ENCODE measurements at regions not wholly inside any gene's neighbourhood (a gene's known extent, or its start where the extent isn't known, plus 50 kb on each side); places are given as distances from the start of the nearest gene placed in this dataset.

- Histone ChIP-seq H3K27ac (ENCODE audit: low read depth, low read length) (no peak overlapping the region), H3K9me3 (ENCODE audit: control insufficient read depth, low read length) (no peaks in the 10 kb centered on the region)
- TF ChIP-seq CTCF (conservative IDR thresholded peaks at IDR 0.05) = no peak
Measured at GRCh38 chr13:44237276-44237767, 136.3 kb upstream of the SERP2 start.

GRCh38 chr13:44237881-44238421 is 135.7 kb upstream of the SERP2 start:
- Histone ChIP-seq H3K36me3 (ENCODE audit: control insufficient read depth, insufficient read depth, low read length) (no peaks in the 10 kb centered on the region), H3K4me1 (ENCODE audit: control insufficient read depth, insufficient read depth, low read length) (no peaks in the 10 kb centered on the region), H3K9me3 (ENCODE audit: control insufficient read depth, low read length) (no peaks in the 10 kb centered on the region), H3K27me3 (ENCODE audit: control insufficient read depth, insufficient read depth, low read length, poor library complexity, severe bottlenecking) (peaks cover 89% of the 10 kb centered on the region), H3K4me3 (ENCODE audit: low read length) (no peak overlapping the region), H3K27ac (ENCODE audit: low read depth, low read length) (no peak overlapping the region), H3K9ac (ENCODE audit: extremely low read depth, low read length, poor library complexity, severe bottlenecking) (no peak overlapping the region)
- Mint-ChIP-seq H3K9me3 (no peaks in the 10 kb centered on the region), H3K27me3 (ENCODE audit: insufficient read depth) (peaks cover 89% of the 10 kb centered on the region), H3K4me1 (peaks cover 1% of the 10 kb centered on the region), H3K4me3 (no peak overlapping the region), H3K27ac (no peak overlapping the region), H3K36me3 (ENCODE audit: low read depth) (no peaks in the 10 kb centered on the region)
- TF ChIP-seq CTCF (conservative IDR thresholded peaks at IDR 0.05) = no peak
- no peak for DNase-seq
- WGBS, 2 experiments (ENCODE audit: insufficient coverage in 1 of 2, insufficient read length in 1 of 2) = 87 to 95% methylated on average over 3 to 4 of the region's 4 CpGs

More at GRCh38 chr13:44237276-44237767, 136.3 kb upstream of the SERP2 start:
- Histone ChIP-seq H3K36me3 (ENCODE audit: control insufficient read depth, insufficient read depth, low read length) (no peaks in the 10 kb centered on the region), H3K27me3 (ENCODE audit: control insufficient read depth, insufficient read depth, low read length, poor library complexity, severe bottlenecking) (peaks cover 83% of the 10 kb centered on the region), H3K9ac (ENCODE audit: extremely low read depth, low read length, poor library complexity, severe bottlenecking) (no peak overlapping the region), H3K4me1 (ENCODE audit: control insufficient read depth, insufficient read depth, low read length) (no peaks in the 10 kb centered on the region), H3K4me3 (ENCODE audit: low read length) (no peak overlapping the region)
- no peaks in the 10 kb centered on the region for H3K36me3 Mint-ChIP-seq (ENCODE audit: low read depth)
- peaks cover 85% of the 10 kb centered on the region for H3K27me3 Mint-ChIP-seq (ENCODE audit: insufficient read depth)
- peaks cover 3% of the 10 kb centered on the region for H3K4me1 Mint-ChIP-seq
- DNase-seq = no peak
- WGBS, 2 experiments (ENCODE audit: insufficient coverage in 1 of 2, insufficient read length in 1 of 2) = 89 to 90% methylated on average over 1 to 4 of the region's 4 CpGs
- no peaks in the 10 kb centered on the region for H3K9me3 Mint-ChIP-seq
- H3K27ac Mint-ChIP-seq = no peak overlapping the region
- H3K4me3 Mint-ChIP-seq = no peak overlapping the region

- Histone ChIP-seq H3K4me3 (ENCODE audit: low read length) (no peak overlapping the region), H3K27me3 (ENCODE audit: control insufficient read depth, insufficient read depth, low read length, poor library complexity, severe bottlenecking) (peaks cover 68% of the 10 kb centered on the region), H3K9ac (ENCODE audit: extremely low read depth, low read length, poor library complexity, severe bottlenecking) (no peak overlapping the region), H3K36me3 (ENCODE audit: control insufficient read depth, insufficient read depth, low read length) (no peaks in the 10 kb centered on the region), H3K27ac (ENCODE audit: low read depth, low read length) (no peak overlapping the region), H3K9me3 (ENCODE audit: control insufficient read depth, low read length) (no peaks in the 10 kb centered on the region), H3K4me1 (ENCODE audit: control insufficient read depth, insufficient read depth, low read length) (peaks cover 8% of the 10 kb centered on the region)
- no peak overlapping the region for H3K4me3 Mint-ChIP-seq
- peaks cover 16% of the 10 kb centered on the region for H3K4me1 Mint-ChIP-seq
- WGBS, 2 experiments (ENCODE audit: insufficient coverage in 1 of 2, insufficient read length in 1 of 2) = 100% methylated on average over 1 of the region's 1 CpG; no CpG with 5 or more reads in 1 of the 2 experiments
- H3K9me3 Mint-ChIP-seq = no peaks in the 10 kb centered on the region
- peaks cover 71% of the 10 kb centered on the region for H3K27me3 Mint-ChIP-seq (ENCODE audit: insufficient read depth)
- H3K27ac Mint-ChIP-seq = no peak overlapping the region
- no peaks in the 10 kb centered on the region for H3K36me3 Mint-ChIP-seq (ENCODE audit: low read depth)
- TF ChIP-seq CTCF (conservative IDR thresholded peaks at IDR 0.05) = no peak
- no peak for DNase-seq
Measured at GRCh38 chr13:44240611-44241145, 132.9 kb upstream of the SERP2 start.

Measured in endodermal cell (in vitro differentiated cells).